ENCODE measurements at regions not wholly inside any gene's neighbourhood (a gene's known extent, or its start where the extent isn't known, plus 50 kb on each side); places are given as distances from the start of the nearest gene placed in this dataset.

GRCh38 chr4:123104310-123105025 lies 182.1 kb upstream of the NUDT6 start:
- DNase-seq = no peak

GRCh38 chr4:123105026-123105420 lies 182.6 kb upstream of the NUDT6 start:
- DNase-seq = no peak

GRCh38 chr4:123106747-123107146 lies 184.3 kb upstream of the NUDT6 start:
- no peak for DNase-seq

- DNase-seq = no peak
Observed at GRCh38 chr4:123107444-123108252, 185.3 kb upstream of the NUDT6 start.

GRCh38 chr4:123109139-123109538 lies 186.7 kb upstream of the NUDT6 start:
- no peak for DNase-seq

GRCh38 chr4:123110147-123110546 lies 187.8 kb upstream of the NUDT6 start:
- no peak for DNase-seq

- no peak for DNase-seq
Observed at GRCh38 chr4:123110685-123111084, 188.3 kb upstream of the NUDT6 start.

GRCh38 chr4:123113155-123113554 lies 190.8 kb upstream of the NUDT6 start:
- DNase-seq = no peak

- DNase-seq = no peak
Observed at GRCh38 chr4:123114084-123114914, 191.9 kb upstream of the NUDT6 start.

- DNase-seq = no peak
Observed at GRCh38 chr4:123114915-123115756, 192.7 kb upstream of the NUDT6 start.

GRCh38 chr4:123116412-123116811 lies 194.0 kb upstream of the NUDT6 start:
- no peak for DNase-seq

GRCh38 chr4:123120473-123120872 lies 198.1 kb upstream of the NUDT6 start:
- no peak for DNase-seq

- DNase-seq = no peak
Observed at GRCh38 chr4:123121241-123121907, 199.0 kb upstream of the NUDT6 start.

- DNase-seq = no peak
Observed at GRCh38 chr4:123125477-123125876, 203.1 kb upstream of the NUDT6 start.

GRCh38 chr4:123127218-123127617 lies 204.8 kb upstream of the NUDT6 start:
- peak; percentile 5 for DNase-seq

GRCh38 chr4:123127875-123128274 lies 205.5 kb upstream of the NUDT6 start:
- DNase-seq = no peak

- DNase-seq = no peak
Observed at GRCh38 chr4:123133397-123134050, 211.1 kb upstream of the NUDT6 start.

- no peak for DNase-seq
Observed at GRCh38 chr4:123144616-123145015, 222.2 kb upstream of the NUDT6 start.

- no peak for DNase-seq
Observed at GRCh38 chr4:123158576-123158975, 236.2 kb upstream of the NUDT6 start.

GRCh38 chr4:123159479-123159878 lies 237.1 kb upstream of the NUDT6 start:
- DNase-seq = no peak

- DNase-seq = no peak
Observed at GRCh38 chr4:123162859-123163258, 233.7 kb upstream of the SPRY1 start.

All from DMS79 treated with DMSO at 0.1 percent for 48 hours (cell line).